Gastroesophageal sphincter (tissue), 3 donors: ENCODE measurements at regions not wholly inside any gene's neighbourhood (a gene's known extent, or its start where the extent isn't known, plus 50 kb on each side); places are given as distances from the start of the nearest gene placed in this dataset.

Experiments used
- CTCF ChIP-seq, 4 experiments: fragments of 200-600 bp in 2 of 4; fragments of 450-650 bp in 2 of 4; sonication (generic) in 1 of 4; IDR thresholded peaks; one replicate each; pipeline ENCODE4 v1.5.1; 2017 to 2019; ENCODE audit warnings: antibody characterized with exemption in 4 of 4, mild to moderate bottlenecking in 2 of 4, moderate library complexity in 2 of 4
- POLR2AphosphoS5 ChIP-seq: sonication (generic); formaldehyde crosslinking; IDR thresholded peaks from one replicate; pipeline ENCODE4 v1.6.1; 2017; ENCODE audit warnings: antibody characterized with exemption

- TF ChIP-seq POLR2AphosphoS5 (peak; percentile 12), CTCF (IDR thresholded peaks at IDR 0.05) (no peak)
These were observed 95.8 kb downstream of the BANF2 start for GRCh38 chr20:17795501-17796071.
